Body of pancreas (tissue), 4 donors: ENCODE measurements at regions not wholly inside any gene's neighbourhood (a gene's known extent, or its start where the extent isn't known, plus 50 kb on each side); places are given as distances from the start of the nearest gene placed in this dataset.

Experiments
- CTCF ChIP-seq, 7 experiments: fragments of 450-650 bp in 4 of 7; fragments of 200-600 bp in 3 of 7; sonication (generic) in 3 of 7; IDR thresholded peaks; one replicate each; pipeline ENCODE4 v1.5.1; 2016 to 2019; ENCODE audit warnings: antibody characterized with exemption in 7 of 7
- POLR2A ChIP-seq, 3 donors: fragments of 450-650 bp; IDR thresholded peaks; one replicate each; pipeline ENCODE4 v1.6.1; 2016; ENCODE audit warnings: antibody characterized with exemption in 3 of 3, mild to moderate bottlenecking in 2 of 3

DNA sequence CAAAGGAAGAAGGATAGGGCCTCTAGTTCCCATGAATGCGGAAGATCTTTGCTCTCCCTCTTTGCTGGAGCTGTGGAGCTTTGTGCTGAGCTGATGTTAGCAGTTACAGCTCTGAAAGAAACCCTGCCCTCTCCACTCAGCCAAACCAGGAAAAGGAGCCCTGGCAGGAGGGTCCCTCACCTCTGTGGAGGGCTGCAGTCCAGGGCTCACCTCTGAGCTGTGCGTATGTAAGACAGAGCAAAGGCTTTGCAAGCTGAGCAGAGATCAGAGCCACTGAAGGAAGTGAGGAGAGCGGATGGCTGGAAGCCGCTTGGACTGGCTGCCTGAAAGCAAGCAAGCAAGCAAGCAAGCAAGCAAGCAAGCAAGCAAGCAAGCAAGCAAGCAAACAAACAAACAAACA lies 84.7 kb downstream of the RAMP3 start:
- TF ChIP-seq POLR2A (IDR thresholded peaks at IDR 0.05), result no peak
- no peak for TF ChIP-seq CTCF (IDR thresholded peaks at IDR 0.05)
